Frontal cortex (tissue), 3 donors: ENCODE measurements at regions not wholly inside any gene's neighbourhood (a gene's known extent, or its start where the extent isn't known, plus 50 kb on each side); places are given as distances from the start of the nearest gene placed in this dataset.

Experiments used
- DNase-seq, 2 donors: peaks; one replicate each; pipeline ENCODE4 v3.0.0; 2012; ENCODE audit warnings: low spot score in 2 of 2
- FAIRE-seq: peaks from 2 replicates; lab custom pipeline; 2012; peaks lifted over from hg19 to GRCh38; lab: Jason Lieb, UNC
- donor health status: control.
- donor health status: control.
- donor health status: control.

GRCh38 chr15:70420086-70420947 is 322.6 kb upstream of the TLE3 start:
- FAIRE-seq (no peak), DNase-seq (no peak)

GRCh38 chr15:70418943-70419342 is 321.2 kb upstream of the TLE3 start:
- DNase-seq = peak in 1 of 2 donors; percentile 30
- FAIRE-seq = no peak

DNA sequence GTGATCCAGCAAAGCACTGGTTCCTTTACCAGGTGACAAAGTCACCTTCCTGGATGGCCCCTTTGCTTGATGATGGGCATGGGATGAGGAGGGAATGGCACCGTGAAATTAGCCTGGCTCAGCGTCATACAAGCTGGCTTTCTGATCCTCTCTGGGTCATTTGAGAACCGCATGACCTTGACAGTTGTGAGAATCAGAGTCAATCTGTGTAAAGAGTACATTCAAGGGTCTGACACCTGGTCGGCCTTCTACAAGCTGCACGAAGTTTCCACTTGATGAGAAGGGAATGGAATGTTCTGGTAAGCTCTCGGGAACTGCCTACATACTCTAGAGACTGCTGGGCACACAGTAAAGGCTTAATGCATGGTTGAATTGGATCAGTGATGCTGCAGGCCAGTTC is 319.8 kb upstream of the TLE3 start:
- FAIRE-seq = no peak
- DNase-seq = no peak

DNA sequence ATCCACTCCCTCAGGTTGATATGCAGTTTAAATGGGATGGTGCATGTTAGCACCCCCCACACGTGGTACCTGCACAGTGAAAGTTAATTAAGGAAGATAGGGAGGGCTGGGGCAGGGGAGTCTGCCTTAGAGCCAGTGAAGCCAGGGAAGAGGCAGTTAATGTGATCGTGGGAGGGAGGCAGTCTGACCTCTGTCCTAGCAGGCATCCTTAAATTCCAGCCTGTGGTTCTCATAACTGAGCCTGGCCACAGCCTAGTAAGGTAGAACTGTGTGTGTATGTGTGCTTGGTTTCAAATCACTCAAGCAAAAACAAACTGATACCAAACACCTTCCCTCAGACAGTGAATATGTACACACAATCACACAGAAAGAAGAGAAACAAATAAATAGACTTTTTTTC is 319.1 kb upstream of the TLE3 start:
- FAIRE-seq (no peak), DNase-seq (no peak)

DNA sequence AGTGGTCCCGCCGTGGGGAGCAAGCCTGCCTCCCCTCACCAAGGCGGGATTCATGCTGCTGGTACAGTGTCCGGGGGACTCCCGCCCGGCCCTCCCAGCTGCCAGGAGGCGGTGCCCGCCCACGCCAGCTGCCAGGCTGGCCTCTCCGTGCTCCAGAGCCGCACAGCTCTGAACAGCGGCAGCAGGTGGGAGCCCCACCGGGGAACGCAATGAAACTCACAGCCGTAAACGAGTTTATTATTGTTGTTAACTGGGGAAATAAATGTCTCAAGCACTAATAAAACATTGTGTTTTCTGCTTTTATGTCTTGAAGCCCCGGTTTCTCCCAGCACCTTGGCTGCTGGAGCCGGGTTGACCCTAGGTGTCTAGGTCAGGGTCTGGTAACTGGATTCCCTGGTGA is 317.7 kb upstream of the TLE3 start:
- FAIRE-seq (no peak), DNase-seq (no peak)

DNA sequence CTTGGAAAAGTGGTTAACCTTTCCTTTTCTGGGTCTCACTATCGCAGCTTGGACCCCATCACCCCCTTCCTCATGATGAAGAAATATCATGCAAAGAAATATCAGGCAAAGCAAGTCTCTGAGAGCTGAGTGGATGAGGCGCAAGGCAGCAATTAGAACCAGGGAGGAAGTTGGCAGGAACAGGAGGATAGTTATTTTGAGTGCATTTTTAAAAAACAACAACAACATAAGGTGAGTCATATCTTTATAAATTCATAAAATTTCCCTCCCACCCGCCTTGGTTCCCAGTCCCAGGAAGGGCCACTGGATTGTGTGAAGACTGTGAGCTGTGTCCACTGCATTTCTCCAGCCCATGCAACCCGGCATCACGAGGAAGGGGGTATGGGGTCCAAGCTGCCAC is 316.9 kb upstream of the TLE3 start:
- no peak for FAIRE-seq
- DNase-seq = no peak

DNA sequence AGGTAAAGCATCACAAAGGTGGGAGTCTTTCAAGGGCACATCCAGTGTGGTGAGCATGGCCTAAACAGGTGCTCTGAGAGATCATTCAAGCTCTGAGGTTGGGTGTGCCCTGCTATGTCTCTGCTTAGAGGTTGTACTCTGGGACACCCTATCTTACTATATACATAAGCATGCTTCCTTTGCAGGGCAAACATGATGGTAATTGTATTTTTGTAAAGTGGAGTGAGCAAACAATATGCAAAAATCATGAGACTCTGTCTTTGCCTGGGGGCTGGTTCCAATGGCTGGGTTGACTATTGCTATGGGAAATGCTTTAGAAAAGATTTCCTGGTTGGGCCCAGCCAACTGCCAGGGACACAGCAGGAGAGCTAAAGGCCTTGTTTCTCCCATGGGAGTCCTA is 315.1 kb upstream of the TLE3 start:
- no peak for DNase-seq
- no peak for FAIRE-seq

GRCh38 chr15:70411143-70411863 is 313.6 kb upstream of the TLE3 start:
- no peak for DNase-seq
- no peak for FAIRE-seq

DNA sequence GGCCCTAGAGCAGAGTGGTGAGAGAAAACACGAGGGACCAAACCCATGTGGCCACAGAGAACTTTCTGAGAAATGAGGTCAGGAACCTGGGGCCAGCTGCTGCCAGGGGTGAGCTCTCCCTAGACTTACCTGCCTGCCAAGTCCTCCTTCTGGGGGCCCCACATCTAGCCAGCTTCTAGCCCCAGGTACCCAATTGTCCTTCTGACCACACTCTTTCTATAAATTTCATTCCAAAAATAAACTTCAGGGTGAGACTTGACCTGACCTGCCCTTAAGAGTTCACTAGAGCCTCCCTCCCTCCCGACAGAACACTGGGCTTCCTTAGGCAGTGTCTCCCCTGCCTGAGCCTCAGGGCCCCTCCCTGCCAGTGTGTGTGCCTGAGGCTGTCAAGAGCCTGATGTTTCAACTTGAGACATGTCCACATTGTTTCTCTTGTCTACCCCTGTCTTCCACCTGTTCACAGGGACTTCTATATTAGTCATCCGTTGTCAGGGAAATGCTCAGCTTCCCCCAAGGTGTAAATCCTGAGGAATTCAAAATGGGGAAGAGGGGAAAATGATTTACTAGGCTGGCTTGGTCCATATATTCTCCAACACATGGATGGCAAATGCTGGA is 312.8 kb upstream of the TLE3 start:
- FAIRE-seq = no peak
- no peak for DNase-seq

- DNase-seq (no peak), FAIRE-seq (no peak)
These were observed 311.7 kb upstream of the TLE3 start for GRCh38 chr15:70409388-70409787.

DNA sequence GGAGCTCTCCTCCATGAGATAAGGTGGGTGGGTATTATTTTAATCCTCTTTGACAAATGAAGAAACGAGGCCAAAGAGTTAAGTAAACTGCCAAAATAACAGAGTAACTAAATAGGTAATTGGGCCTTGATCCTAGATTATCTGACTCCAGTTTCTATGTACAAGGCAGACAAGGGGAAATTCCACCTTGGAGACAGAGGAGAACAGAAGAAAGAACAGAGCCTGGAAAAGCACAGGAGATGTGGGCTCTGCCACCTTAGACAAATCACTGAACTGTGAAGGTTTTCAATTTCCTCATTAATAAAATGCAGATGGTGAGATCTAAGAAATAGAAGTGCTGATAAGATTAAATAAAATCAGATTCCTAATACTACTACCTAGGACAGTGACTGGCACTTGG is 310.2 kb upstream of the TLE3 start:
- no peak for FAIRE-seq
- no peak for DNase-seq

DNA sequence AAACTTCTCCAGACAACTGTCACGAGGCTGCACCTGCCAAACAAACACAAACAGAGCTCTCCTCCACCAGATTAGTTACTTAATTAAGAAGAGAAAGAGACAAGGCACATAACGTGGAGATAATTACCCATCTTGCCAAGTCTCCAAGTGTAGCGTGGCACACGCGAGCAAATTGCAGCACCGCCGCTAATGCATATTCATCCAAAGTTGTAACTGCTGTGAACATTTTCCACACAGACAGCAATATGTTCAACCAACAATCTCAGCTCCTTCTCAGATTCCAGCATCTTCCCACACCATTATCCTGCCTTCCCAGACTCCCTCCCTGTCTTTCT is 309.6 kb upstream of the TLE3 start:
- no peak for DNase-seq
- no peak for FAIRE-seq

GRCh38 chr15:70406617-70407335 is 309.1 kb upstream of the TLE3 start:
- DNase-seq = no peak
- no peak for FAIRE-seq

DNA sequence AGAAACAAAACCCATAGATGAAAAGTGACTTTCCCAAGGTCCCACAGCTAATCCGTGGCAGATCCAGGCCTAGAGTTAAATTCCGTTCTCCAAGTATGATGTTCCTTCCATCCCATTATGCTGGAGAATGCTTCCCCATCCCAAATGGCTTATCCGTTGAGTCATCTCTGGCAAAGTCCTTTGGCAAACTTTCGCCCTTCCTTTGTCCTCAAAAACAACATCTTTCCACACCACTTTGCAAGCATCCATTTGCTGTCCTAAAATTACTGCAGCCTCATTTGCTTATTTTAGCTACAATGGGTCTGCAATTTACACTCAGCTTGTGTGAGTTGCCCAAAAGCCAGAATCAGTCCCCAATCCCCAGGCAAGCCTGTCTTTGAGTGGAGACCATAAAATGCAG is 304.0 kb upstream of the TLE3 start:
- DNase-seq (no peak), FAIRE-seq (no peak)

DNA sequence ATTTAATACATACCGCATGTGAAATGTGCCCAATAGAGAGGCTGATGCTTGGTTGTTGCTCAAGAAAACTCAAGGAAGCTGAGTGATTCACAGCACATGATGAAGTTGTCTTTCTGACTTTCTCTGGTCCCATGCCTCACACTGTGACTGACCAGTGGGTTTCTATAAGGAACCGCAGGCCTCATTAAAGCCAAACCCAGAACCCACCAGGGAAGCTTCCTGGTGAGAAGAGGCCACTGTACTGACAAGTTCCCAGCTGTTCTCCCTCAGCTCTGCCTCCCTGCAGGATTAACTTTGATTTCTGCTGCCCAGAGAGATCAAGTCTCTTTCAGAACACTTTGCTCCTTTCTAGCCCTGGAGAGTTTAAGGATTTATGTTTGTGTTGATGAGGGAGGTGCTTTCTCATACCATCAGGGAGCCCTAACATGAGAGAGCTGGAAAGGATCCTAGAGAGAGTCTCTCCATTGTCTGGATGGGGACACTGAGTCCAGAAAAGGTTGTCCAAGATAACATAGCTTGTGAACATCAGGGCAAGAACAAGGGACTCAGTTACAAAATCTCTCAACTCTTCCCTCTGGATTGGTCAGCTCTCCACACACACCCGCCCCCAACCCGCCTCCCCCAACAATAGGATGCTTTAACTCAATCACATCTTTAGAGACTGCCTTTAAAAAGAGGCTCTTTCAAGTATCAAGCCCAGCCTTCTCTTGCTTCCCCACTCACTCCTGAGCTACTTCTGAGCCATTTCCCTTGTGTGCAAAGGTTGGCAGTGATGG is 303.2 kb upstream of the TLE3 start:
- FAIRE-seq (no peak), DNase-seq (no peak)

- DNase-seq (no peak), FAIRE-seq (no peak)
These were observed 301.5 kb upstream of the TLE3 start for GRCh38 chr15:70399204-70399603.

- no peak for DNase-seq
- no peak for FAIRE-seq
These were observed 301.0 kb upstream of the TLE3 start for GRCh38 chr15:70398694-70399093.

- FAIRE-seq (no peak), DNase-seq (no peak)
These were observed 299.1 kb upstream of the TLE3 start for GRCh38 chr15:70396807-70397206.

DNA sequence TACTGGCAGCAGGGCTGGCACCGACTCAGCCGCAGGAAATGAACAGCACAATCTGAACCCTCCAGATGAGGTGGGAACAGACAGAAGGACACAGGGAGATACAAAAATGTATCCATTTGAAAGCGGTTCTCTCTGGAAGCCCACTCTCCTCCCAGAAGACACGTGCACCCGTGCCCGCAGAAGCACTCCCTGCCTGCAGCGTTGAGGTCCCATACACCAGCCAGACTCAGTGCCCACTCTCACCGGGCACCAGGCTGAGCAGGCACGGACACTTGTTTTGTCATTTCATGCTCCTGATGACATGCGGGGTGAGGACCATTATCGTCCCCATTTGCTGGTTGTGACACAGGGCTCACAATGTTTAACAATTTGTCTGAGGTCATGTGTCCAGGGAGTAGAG is 297.4 kb upstream of the TLE3 start:
- FAIRE-seq = no peak
- DNase-seq = no peak

DNA sequence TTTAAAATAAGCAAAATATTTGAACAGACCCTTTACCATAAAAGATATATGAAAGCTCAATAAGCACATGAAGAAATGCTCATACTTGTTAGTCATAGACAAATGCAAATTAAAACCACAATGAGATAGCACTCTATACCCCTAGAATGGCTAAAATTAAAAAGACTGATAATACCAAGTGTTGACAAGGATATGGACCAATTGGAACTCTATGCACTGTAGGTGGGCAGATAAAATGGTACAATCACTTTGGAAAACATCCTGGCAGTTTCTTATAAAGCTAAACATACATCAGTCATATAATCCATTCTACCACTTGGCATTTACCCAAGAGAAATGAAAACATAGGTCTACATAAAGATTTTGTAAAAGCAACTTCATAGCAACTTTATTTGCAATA is 293.0 kb upstream of the TLE3 start:
- FAIRE-seq (no peak), DNase-seq (no peak)
